HG02759 (cell line): ENCODE measurements at regions not wholly inside any gene's neighbourhood (a gene's known extent, or its start where the extent isn't known, plus 50 kb on each side); places are given as distances from the start of the nearest gene placed in this dataset.

Experiments
- ATAC-seq: cut with Tn5 transposase; IDR thresholded peaks from one replicate; pipeline ENCODE4 v1.9.1; 2021; ENCODE audit warnings: mild to moderate bottlenecking, moderate library complexity; ENCODE audit not compliant: unreplicated experiment

DNA sequence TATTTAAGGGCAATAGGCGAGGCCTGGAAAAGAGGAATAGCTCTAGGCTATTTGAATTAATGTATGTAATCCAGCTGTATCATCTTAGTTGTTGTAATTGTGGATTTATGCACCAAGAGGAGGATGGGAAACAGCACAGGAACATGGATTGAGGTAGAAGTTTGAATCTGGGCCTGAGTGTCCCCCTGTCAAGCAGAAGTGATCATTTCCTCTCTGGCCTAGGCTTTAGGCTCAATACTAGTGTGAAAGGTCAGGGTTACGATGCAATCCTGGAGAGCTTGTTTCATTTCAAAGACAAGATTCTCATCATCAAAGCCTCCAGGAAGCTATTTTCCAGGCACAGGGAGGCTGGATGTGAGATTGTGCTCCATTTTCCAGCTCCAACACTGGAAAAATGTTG lies 77.9 kb upstream of the HSD17B12 start:
- ATAC-seq: no peak

DNA sequence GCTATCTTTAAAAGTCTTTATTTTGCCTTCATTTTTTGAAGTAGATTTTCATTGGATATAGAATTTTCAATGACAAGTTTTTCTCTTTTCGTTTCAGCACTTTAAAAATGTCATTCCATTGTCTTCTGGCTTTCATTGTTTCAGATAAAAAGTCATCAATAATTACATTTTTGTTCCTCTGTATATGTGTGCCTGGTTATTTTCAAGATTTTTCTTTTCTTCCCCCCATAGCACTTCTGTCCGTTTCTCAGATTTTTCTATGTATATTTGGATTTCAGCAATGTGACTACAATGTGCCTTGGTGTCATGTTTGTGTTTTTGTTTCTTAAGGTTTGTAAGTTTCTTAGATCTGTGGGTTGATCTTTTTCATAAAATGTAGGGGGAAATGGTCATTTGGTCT lies 66.3 kb upstream of the HSD17B12 start:
- ATAC-seq: no peak

DNA sequence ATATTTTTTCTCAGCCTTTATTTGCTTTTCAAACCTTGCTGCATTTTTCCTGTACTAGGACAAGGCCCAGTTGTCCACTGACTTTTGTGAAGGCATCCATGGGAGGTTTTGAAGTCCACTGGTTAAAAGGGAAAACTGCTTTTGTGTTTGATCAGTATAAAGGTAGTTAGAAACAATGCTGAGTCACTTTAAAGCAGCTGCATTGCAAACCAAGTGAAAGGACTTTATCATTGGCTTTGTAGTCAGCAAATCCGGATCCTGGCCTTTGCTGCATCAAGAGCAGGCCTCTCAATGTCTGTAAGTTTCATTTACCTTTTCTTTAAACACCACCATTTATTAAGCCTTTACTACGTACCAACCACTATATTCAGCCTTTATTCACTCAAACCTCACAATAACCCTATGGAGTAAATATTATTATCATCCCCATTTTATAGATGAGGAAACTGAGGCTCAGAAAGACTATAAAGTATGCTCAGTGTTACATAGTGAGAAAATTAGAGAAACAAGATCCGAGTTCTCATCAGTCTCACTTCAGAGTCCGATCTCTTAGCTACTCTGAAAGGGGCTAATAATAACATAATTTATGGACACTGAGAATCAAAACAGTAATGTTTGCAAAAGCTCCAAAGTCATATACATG lies 60.6 kb upstream of the HSD17B12 start:
- no peak for ATAC-seq

DNA sequence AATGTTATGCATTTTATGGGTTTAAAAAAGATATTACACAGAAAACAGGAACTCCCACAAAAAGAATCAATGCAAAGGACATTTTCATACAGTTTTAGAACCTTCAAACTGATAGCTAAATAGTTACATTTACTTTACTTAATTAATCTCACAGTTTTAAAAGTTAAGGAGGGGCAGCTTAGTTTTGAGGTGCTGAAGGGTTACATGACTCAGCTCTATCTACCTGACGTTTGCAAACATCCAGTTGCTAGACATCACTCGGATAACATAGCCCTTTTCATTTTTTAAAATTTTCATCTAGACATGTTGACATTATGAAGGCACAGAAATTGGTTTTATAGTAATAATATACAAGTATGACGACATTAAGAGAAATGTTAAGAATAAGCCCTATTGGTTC lies 53.7 kb upstream of the HSD17B12 start:
- ATAC-seq: no peak
